Left ventricle myocardium inferior (tissue), 1 donor: ENCODE measurements at regions not wholly inside any gene's neighbourhood (a gene's known extent, or its start where the extent isn't known, plus 50 kb on each side); places are given as distances from the start of the nearest gene placed in this dataset.

Experiments used
- DNase-seq: peaks from one replicate; pipeline ENCODE4 v3.0.0-alpha.2; 2020
- H3K27ac ChIP-seq: fragments of 200-600 bp; replicated peaks from 2 replicates; pipeline ENCODE4 v1.8.0; 2021
- H3K27me3 ChIP-seq: fragments of 200-600 bp; 2 replicates; pipeline ENCODE4 v1.8.0; 2021; ENCODE audit warnings: low read depth
- H3K36me3 ChIP-seq: fragments of 200-600 bp; 2 replicates; pipeline ENCODE4 v1.8.0; 2021
- H3K4me1 ChIP-seq: fragments of 200-600 bp; 2 replicates; pipeline ENCODE4 v1.8.0; 2021
- H3K4me3 ChIP-seq: fragments of 200-600 bp; 2 replicates; pipeline ENCODE4 v1.8.0; 2021; ENCODE audit warnings: mild to moderate bottlenecking, moderate library complexity
- H3K9me3 ChIP-seq: fragments of 200-600 bp; replicated peaks from 2 replicates; pipeline ENCODE4 v1.8.0; 2021
- intact Hi-C: fragments of 100-400 bp; cut with micrococcal nuclease; formaldehyde crosslinking; loops from one replicate; pipeline ENCODE4 v1.11.0; 2022
- TF ChIP-seq, protein P1 (sequence below): fragments of 200-600 bp; IDR thresholded peaks from 2 replicates; pipeline ENCODE4 v1.8.0; 2021; ENCODE audit warnings: antibody characterized with exemption, mild to moderate bottlenecking, borderline replicate concordance
- donor health status: DM: no; HTN: yes; CAD: no; lungs with severe emphysema.

DNA sequence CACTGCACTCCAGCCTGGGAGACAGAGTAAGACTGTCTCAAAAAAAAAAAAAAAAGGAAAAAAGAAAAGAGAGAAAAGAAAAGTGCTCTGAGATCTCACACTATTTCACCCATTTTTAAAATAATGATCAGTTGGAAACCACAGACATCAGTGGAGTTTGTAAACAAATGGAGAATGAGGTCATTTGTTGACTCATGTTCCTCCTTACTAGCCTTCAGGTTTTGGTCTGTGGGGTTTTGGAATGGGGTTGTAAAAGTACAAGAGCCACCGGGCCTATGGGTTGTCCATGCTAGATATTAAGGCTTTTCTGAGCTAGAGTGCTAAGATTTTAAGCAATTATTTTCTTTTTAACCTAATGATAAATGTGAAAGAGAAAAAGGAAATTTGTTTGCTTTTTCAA is 104.4 kb upstream of the PRL start:
- intact Hi-C loops = no loop called here
- H3K27ac ChIP-seq = no peak overlapping the region
- H3K36me3 ChIP-seq = no peaks in the 10 kb centered on the region
- TF ChIP-seq, protein P1, sequence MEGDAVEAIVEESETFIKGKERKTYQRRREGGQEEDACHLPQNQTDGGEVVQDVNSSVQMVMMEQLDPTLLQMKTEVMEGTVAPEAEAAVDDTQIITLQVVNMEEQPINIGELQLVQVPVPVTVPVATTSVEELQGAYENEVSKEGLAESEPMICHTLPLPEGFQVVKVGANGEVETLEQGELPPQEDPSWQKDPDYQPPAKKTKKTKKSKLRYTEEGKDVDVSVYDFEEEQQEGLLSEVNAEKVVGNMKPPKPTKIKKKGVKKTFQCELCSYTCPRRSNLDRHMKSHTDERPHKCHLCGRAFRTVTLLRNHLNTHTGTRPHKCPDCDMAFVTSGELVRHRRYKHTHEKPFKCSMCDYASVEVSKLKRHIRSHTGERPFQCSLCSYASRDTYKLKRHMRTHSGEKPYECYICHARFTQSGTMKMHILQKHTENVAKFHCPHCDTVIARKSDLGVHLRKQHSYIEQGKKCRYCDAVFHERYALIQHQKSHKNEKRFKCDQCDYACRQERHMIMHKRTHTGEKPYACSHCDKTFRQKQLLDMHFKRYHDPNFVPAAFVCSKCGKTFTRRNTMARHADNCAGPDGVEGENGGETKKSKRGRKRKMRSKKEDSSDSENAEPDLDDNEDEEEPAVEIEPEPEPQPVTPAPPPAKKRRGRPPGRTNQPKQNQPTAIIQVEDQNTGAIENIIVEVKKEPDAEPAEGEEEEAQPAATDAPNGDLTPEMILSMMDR = no peak
- no peak for DNase-seq
- H3K9me3 ChIP-seq = no peaks in the 10 kb centered on the region
- no peaks in the 10 kb centered on the region for H3K4me1 ChIP-seq
- H3K27me3 ChIP-seq = no peaks in the 10 kb centered on the region
- no peak overlapping the region for H3K4me3 ChIP-seq

DNA sequence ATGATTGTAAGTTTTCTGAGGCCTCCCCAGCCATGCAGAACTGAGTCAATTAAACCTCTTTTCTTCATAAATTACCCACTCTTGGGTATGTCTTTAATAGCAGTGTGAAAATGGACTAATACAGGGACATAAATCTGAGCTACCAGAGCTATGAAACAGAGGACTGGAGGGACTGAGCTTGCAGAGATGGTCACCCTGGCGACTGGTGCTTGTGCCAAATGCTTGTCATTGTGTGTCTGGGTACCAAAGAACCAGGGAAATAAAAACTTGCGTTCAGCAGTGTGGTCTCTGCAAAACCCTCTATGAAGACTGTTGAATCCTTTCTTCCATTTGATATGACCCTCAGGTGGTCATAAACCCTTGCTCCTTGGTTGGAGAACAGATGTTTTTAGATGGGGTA is 105.1 kb upstream of the PRL start:
- H3K4me3 ChIP-seq = no peak overlapping the region
- intact Hi-C loops = no loop called here
- no peak overlapping the region for H3K27ac ChIP-seq
- no peaks in the 10 kb centered on the region for H3K27me3 ChIP-seq
- TF ChIP-seq, protein P1 = no peak
- H3K4me1 ChIP-seq = no peaks in the 10 kb centered on the region
- no peaks in the 10 kb centered on the region for H3K9me3 ChIP-seq
- DNase-seq = no peak
- no peaks in the 10 kb centered on the region for H3K36me3 ChIP-seq

DNA sequence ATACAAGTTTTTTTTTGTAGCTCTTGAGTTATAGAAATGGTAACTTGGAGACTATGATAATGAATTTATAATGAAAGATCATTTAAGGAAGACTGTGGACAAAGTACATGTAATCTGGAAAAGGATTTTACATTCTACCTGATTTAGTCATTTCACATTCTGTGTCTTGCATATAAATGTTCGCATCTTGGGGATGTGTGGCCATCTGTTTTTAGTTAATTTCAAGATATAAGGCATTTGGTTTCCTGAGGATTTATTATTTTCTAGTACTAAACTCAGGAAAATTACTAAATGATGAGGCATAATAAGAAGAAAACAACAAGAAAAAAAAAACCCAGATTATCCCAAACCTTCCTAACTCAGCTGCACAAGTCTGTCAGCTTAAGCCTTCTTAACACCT is 112.7 kb upstream of the PRL start:
- intact Hi-C loops = no loop called here
- TF ChIP-seq, protein P1 = no peak

GRCh38 chr6:22411376-22412105 is 114.7 kb upstream of the PRL start:
- Histone ChIP-seq H3K9me3 (no peaks in the 10 kb centered on the region), H3K4me1 (no peaks in the 10 kb centered on the region), H3K36me3 (no peaks in the 10 kb centered on the region), H3K27me3 (no peaks in the 10 kb centered on the region), H3K27ac (no peak overlapping the region), H3K4me3 (no peak overlapping the region)
- intact Hi-C loops = loop anchor here (5.0 kb wide), 1 partner anchor 94 kb away; no protein-coding TSS in a partner anchor
- no peak for DNase-seq
- TF ChIP-seq, protein P1 = no peak

More for the DNA sequence above, 112.7 kb upstream of the PRL start:
- no peak for DNase-seq
- H3K36me3 ChIP-seq = no peaks in the 10 kb centered on the region
- no peaks in the 10 kb centered on the region for H3K27me3 ChIP-seq
- H3K27ac ChIP-seq = no peak overlapping the region
- no peak overlapping the region for H3K4me3 ChIP-seq
- H3K9me3 ChIP-seq = no peaks in the 10 kb centered on the region
- H3K4me1 ChIP-seq = no peaks in the 10 kb centered on the region

- Histone ChIP-seq H3K4me1 (no peaks in the 10 kb centered on the region), H3K4me3 (no peak overlapping the region), H3K36me3 (no peaks in the 10 kb centered on the region), H3K9me3 (peaks cover 3% of the 10 kb centered on the region), H3K27me3 (no peaks in the 10 kb centered on the region), H3K27ac (no peak overlapping the region)
- TF ChIP-seq, protein P1 = no peak
- DNase-seq = no peak
- intact Hi-C loops = loop anchor here (5.0 kb wide), 1 partner anchor 96 kb away; no protein-coding TSS in a partner anchor
Observed at GRCh38 chr6:22412994-22413393, 116.2 kb upstream of the PRL start.
